Right renal cortex interstitium (tissue), 3 donors: ENCODE measurements at regions not wholly inside any gene's neighbourhood (a gene's known extent, or its start where the extent isn't known, plus 50 kb on each side); places are given as distances from the start of the nearest gene placed in this dataset.
A peak's percentile ranks its signal among the peaks of the same experiment; 100 is the strongest.

Source experiments
- DNase-seq, 3 donors: peaks; one replicate each; pipeline ENCODE4 v3.0.0-alpha.2; 2013; ENCODE audit warnings: low read depth in 3 of 3, low spot score in 2 of 3

- DNase-seq: no peak
Observed at GRCh38 chr15:62459875-62460274, 294.8 kb upstream of the C2CD4B start.

GRCh38 chr15:62462268-62462667 is 297.2 kb upstream of the C2CD4B start:
- no peak for DNase-seq

GRCh38 chr15:62462721-62463120 is 297.6 kb upstream of the C2CD4B start:
- no peak for DNase-seq

GRCh38 chr15:62464705-62465104 is 299.6 kb upstream of the C2CD4B start:
- DNase-seq: no peak

- no peak for DNase-seq
Observed at GRCh38 chr15:62465173-62465572, 300.1 kb upstream of the C2CD4B start.

- DNase-seq: no peak
Observed at GRCh38 chr15:62469478-62469873, 304.4 kb upstream of the C2CD4B start.

GRCh38 chr15:62469874-62470688 is 305.0 kb upstream of the C2CD4B start:
- DNase-seq: no peak

GRCh38 chr15:62472616-62473299 is 307.7 kb upstream of the C2CD4B start:
- DNase-seq: no peak

GRCh38 chr15:62474021-62474770 is 309.1 kb upstream of the C2CD4B start:
- DNase-seq: no peak

GRCh38 chr15:62474771-62475124 is 309.7 kb upstream of the C2CD4B start:
- no peak for DNase-seq

GRCh38 chr15:62475591-62475990 is 310.5 kb upstream of the C2CD4B start:
- DNase-seq: no peak

DNA sequence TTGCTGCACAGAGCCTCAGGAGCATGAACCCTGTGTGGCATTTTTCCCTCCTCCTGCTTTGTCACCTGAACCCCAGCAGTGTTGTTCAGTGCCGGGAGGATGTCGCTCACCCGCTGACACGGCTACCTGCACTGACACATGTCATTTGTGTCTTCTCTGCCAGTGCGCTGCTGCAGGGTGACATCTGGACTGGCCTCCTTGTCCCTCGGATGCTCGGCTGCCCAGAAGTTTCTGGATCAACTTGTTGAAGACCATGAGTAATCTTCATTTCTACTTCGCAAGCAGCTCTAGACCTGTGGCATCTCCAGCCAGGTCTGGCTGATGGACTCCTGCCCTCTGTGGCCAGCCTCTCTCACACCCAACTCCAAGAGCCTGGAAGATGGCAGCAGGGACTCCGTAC is 311.1 kb upstream of the C2CD4B start:
- no peak for DNase-seq

- DNase-seq: no peak
Observed at GRCh38 chr15:62477929-62478328, 312.8 kb upstream of the C2CD4B start.

DNA sequence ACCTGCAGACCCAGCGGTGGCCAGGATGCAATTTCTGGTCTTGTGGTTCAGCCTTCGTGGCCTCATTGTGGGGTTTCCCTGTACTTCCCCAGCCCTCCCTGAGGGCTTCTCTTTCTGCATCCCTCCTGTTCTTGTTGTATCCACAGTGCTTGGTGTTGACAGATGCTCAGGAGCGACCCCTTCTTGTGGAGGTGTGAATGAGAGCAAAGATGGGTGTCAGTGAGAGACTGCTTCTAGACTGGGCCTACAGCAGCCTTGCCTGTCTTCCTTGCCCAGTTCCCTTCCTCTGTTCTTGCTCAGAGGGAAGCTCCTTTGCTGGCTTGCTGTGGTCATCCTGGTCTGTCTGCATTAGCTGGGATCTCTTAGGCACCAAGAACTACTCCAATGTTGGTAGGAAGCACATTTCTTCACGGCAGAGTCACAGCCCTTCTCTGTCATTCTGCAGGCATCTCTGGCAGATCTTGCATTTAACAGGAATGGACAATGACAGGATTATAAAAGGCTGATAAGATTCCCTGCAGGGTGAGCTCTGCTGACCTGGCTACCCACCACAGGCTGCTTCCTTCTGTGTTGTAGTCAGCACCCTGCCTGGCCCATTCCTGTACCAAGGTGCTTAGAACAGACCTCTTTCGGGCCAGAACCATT is 317.8 kb upstream of the C2CD4B start:
- no peak for DNase-seq

GRCh38 chr15:62483814-62484213 is 318.7 kb upstream of the C2CD4B start:
- no peak for DNase-seq

GRCh38 chr15:62485170-62485720 is 320.2 kb upstream of the C2CD4B start:
- DNase-seq: no peak

DNA sequence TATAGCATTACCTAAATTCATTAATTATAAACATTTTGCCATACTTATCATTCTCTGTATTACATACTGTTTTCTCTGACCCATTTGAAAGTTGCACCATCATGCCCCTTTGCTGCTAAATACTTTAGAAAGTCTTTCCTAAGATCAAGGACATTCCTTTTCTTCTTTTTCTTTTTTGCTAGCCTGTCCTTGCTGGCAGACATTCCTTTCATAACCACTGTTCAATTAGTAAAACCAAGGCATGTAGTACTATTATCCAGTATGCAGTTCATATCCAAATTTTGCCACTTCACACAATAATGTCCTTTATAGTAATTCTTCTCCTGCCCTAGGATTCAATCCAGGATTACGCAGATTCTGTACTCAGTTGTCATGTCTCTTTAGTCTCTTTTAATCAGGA is 321.0 kb upstream of the C2CD4B start:
- no peak for DNase-seq

- DNase-seq: no peak
Observed at GRCh38 chr15:62488387-62488786, 323.3 kb upstream of the C2CD4B start.

DNA sequence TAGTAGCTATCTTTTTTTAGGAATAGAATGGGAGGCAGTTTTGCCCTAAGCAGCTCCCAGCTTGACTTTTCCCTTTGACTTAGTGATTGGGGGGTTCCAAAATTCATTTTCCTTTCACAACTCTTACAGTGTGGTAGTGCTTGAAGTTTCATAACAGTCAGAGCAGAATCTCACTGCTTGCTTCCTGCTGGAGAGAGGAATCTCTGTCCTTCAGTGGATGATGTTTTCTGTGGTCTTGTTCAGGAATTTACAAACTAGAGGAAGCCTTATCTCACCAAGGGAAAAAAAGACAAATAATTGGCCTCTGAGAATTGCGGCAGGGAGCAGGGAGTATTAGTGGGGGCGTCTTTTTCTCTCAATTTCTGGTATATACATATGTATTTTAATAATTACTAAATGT is 326.6 kb upstream of the C2CD4B start:
- DNase-seq: no peak

GRCh38 chr15:62492900-62493299 is 327.8 kb upstream of the C2CD4B start:
- peak in 1 of 3 donors; percentile 29 for DNase-seq

DNA sequence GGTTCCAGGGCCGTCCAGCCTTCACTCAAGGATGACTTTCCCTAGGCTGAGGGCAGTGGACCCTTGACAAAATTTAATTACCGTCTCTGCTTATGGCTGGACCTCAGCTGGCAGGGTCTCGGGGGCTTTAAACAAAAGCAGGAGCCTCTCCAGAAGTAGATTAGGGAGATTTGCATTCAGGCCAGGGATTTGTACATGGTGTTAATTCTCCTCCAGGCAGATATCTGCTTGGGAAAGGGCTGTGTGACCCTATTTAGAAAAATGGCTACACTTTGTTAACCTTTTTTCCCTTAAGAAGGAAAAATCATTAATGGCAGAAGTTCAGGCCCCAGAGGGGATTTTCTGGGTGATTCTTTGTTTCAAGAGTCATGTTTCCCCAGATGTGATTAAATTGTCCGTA is 329.1 kb upstream of the C2CD4B start:
- DNase-seq: no peak
